ENCODE measurements at regions not wholly inside any gene's neighbourhood (a gene's known extent, or its start where the extent isn't known, plus 50 kb on each side); places are given as distances from the start of the nearest gene placed in this dataset.

GRCh38 chr4:173704201-173704600, 174.2 kb upstream of the HAND2 start:
- intact Hi-C loops (cut with DNase I) = no loop called here
- WGBS, 3 donors = 29 to 35% (median 31%) methylated on average over 9 of the region's 9 CpGs
- no peak for DNase-seq
- H3K36me3 ChIP-seq = no peaks in the 10 kb centered on the region
- H3K4me1 ChIP-seq (ENCODE audit: insufficient read depth) = no peaks in the 10 kb centered on the region
- no peaks in the 10 kb centered on the region for H3K9me3 ChIP-seq
- H3K27me3 ChIP-seq = no peaks in the 10 kb centered on the region
- H3K27ac ChIP-seq = no peak overlapping the region
- no peak overlapping the region for H3K4me3 ChIP-seq
- no peak for TF ChIP-seq CTCF (IDR thresholded peaks at IDR 0.05)
- no peak for TF ChIP-seq EP300 (IDR thresholded peaks at IDR 0.05)
- TF ChIP-seq POLR2A (IDR thresholded peaks at IDR 0.05) = no peak

GRCh38 chr4:173703021-173703420, 173.0 kb upstream of the HAND2 start:
- intact Hi-C loops (cut with DNase I) = no loop called here
- no peak overlapping the region for H3K4me3 ChIP-seq
- no peaks in the 10 kb centered on the region for H3K9me3 ChIP-seq
- DNase-seq = no peak
- TF ChIP-seq POLR2A (IDR thresholded peaks at IDR 0.05) (no peak), EP300 (IDR thresholded peaks at IDR 0.05) (no peak), CTCF (IDR thresholded peaks at IDR 0.05) (no peak)
- H3K4me1 ChIP-seq (ENCODE audit: insufficient read depth) = no peaks in the 10 kb centered on the region
- no peaks in the 10 kb centered on the region for H3K36me3 ChIP-seq
- 87 to 88% (median 87%) methylated on average over 4 of the region's 4 CpGs for WGBS, 3 donors
- H3K27me3 ChIP-seq = no peaks in the 10 kb centered on the region
- no peak overlapping the region for H3K27ac ChIP-seq

GRCh38 chr4:173700650-173701049, 170.6 kb upstream of the HAND2 start:
- 65 to 83% (median 66%) methylated on average over 4 of the region's 4 CpGs for WGBS, 3 donors
- no peaks in the 10 kb centered on the region for H3K36me3 ChIP-seq
- no peak overlapping the region for H3K4me3 ChIP-seq
- TF ChIP-seq POLR2A (IDR thresholded peaks at IDR 0.05) (no peak), EP300 (IDR thresholded peaks at IDR 0.05) (no peak), CTCF (IDR thresholded peaks at IDR 0.05) (no peak)
- H3K9me3 ChIP-seq = no peaks in the 10 kb centered on the region
- no peaks in the 10 kb centered on the region for H3K27me3 ChIP-seq
- H3K27ac ChIP-seq = no peak overlapping the region
- H3K4me1 ChIP-seq (ENCODE audit: insufficient read depth) = no peaks in the 10 kb centered on the region
- DNase-seq = no peak
- intact Hi-C loops (cut with DNase I) = no loop called here

GRCh38 chr4:173699841-173700475, 169.9 kb upstream of the HAND2 start:
- no peak for TF ChIP-seq POLR2A (IDR thresholded peaks at IDR 0.05)
- no peak for TF ChIP-seq CTCF (IDR thresholded peaks at IDR 0.05)
- no peak for TF ChIP-seq EP300 (IDR thresholded peaks at IDR 0.05)
- no peaks in the 10 kb centered on the region for H3K9me3 ChIP-seq
- intact Hi-C loops (cut with DNase I) = no loop called here
- no peak for DNase-seq
- no peak overlapping the region for H3K27ac ChIP-seq
- H3K27me3 ChIP-seq = no peaks in the 10 kb centered on the region
- no peak overlapping the region for H3K4me3 ChIP-seq
- H3K4me1 ChIP-seq (ENCODE audit: insufficient read depth) = no peaks in the 10 kb centered on the region
- 76 to 86% (median 76%) methylated on average over 2 of the region's 2 CpGs for WGBS, 3 donors
- H3K36me3 ChIP-seq = no peaks in the 10 kb centered on the region
